Skeletal muscle cell (primary cell): ENCODE measurements at regions not wholly inside any gene's neighbourhood (a gene's known extent, or its start where the extent isn't known, plus 50 kb on each side); places are given as distances from the start of the nearest gene placed in this dataset.

ENCODE experiments used
- DNase-seq: peaks from one replicate; pipeline ENCODE4 v3.0.0-alpha.2; 2010; ENCODE audit warnings: low read depth
- H3K4me3 ChIP-seq: 2 replicates; pipeline ENCODE4 v1.5.1; 2011; ENCODE audit warnings: low read depth, mild to moderate bottlenecking, control low read depth, low read length, moderate library complexity

- H3K4me3 ChIP-seq: no peak overlapping the region
- DNase-seq: no peak
These were observed 620.2 kb upstream of the BOD1L1 start for GRCh38 chr4:14247767-14248166.

GRCh38 chr4:14249226-14249625, 621.7 kb upstream of the BOD1L1 start:
- no peak overlapping the region for H3K4me3 ChIP-seq
- DNase-seq: no peak

- H3K4me3 ChIP-seq: no peak overlapping the region
- no peak for DNase-seq
These were observed 626.7 kb upstream of the BOD1L1 start for GRCh38 chr4:14254252-14254651.

- H3K4me3 ChIP-seq: no peak overlapping the region
- DNase-seq: no peak
These were observed 627.4 kb upstream of the BOD1L1 start for GRCh38 chr4:14254926-14255325.

- no peak overlapping the region for H3K4me3 ChIP-seq
- no peak for DNase-seq
These were observed 630.4 kb upstream of the BOD1L1 start for GRCh38 chr4:14257903-14258302.

GRCh38 chr4:14259936-14260335, 632.4 kb upstream of the BOD1L1 start:
- no peak for DNase-seq
- no peak overlapping the region for H3K4me3 ChIP-seq

- DNase-seq: no peak
- no peak overlapping the region for H3K4me3 ChIP-seq
These were observed 633.1 kb upstream of the BOD1L1 start for GRCh38 chr4:14260591-14260990.

GRCh38 chr4:14262221-14262620, 634.7 kb upstream of the BOD1L1 start:
- no peak overlapping the region for H3K4me3 ChIP-seq
- DNase-seq: no peak

- H3K4me3 ChIP-seq: no peak overlapping the region
- no peak for DNase-seq
These were observed 636.9 kb upstream of the BOD1L1 start for GRCh38 chr4:14264437-14264836.

GRCh38 chr4:14265651-14266050, 638.1 kb upstream of the BOD1L1 start:
- DNase-seq: no peak
- H3K4me3 ChIP-seq: no peak overlapping the region

GRCh38 chr4:14267373-14268060, 640.0 kb upstream of the BOD1L1 start:
- no peak for DNase-seq
- no peak overlapping the region for H3K4me3 ChIP-seq

GRCh38 chr4:14269824-14270223, 642.3 kb upstream of the BOD1L1 start:
- DNase-seq: no peak
- H3K4me3 ChIP-seq: no peak overlapping the region

GRCh38 chr4:14272206-14272605, 644.7 kb upstream of the BOD1L1 start:
- no peak overlapping the region for H3K4me3 ChIP-seq
- DNase-seq: no peak

- no peak for DNase-seq
- no peak overlapping the region for H3K4me3 ChIP-seq
These were observed 650.0 kb upstream of the BOD1L1 start for GRCh38 chr4:14277505-14277904.

- DNase-seq: no peak
- no peak overlapping the region for H3K4me3 ChIP-seq
These were observed 653.0 kb upstream of the BOD1L1 start for GRCh38 chr4:14280567-14280966.

GRCh38 chr4:14284578-14284977, 657.1 kb upstream of the BOD1L1 start:
- no peak for DNase-seq
- no peak overlapping the region for H3K4me3 ChIP-seq

GRCh38 chr4:14289708-14290107, 662.2 kb upstream of the BOD1L1 start:
- H3K4me3 ChIP-seq: no peak overlapping the region
- no peak for DNase-seq

GRCh38 chr4:14293582-14293981, 666.1 kb upstream of the BOD1L1 start:
- no peak for DNase-seq
- H3K4me3 ChIP-seq: no peak overlapping the region

GRCh38 chr4:14294611-14295010, 667.1 kb upstream of the BOD1L1 start:
- H3K4me3 ChIP-seq: no peak overlapping the region
- peak; percentile 7 for DNase-seq

GRCh38 chr4:14299166-14299565, 671.6 kb upstream of the BOD1L1 start:
- no peak overlapping the region for H3K4me3 ChIP-seq
- no peak for DNase-seq

GRCh38 chr4:14302021-14302420, 674.5 kb upstream of the BOD1L1 start:
- DNase-seq: no peak
- no peak overlapping the region for H3K4me3 ChIP-seq

GRCh38 chr4:14303856-14304255, 676.3 kb upstream of the BOD1L1 start:
- no peak overlapping the region for H3K4me3 ChIP-seq
- no peak for DNase-seq
